ENCODE measurements at regions not wholly inside any gene's neighbourhood (a gene's known extent, or its start where the extent isn't known, plus 50 kb on each side); places are given as distances from the start of the nearest gene placed in this dataset.

GRCh38 chr20:54766483-54766882 is 291.1 kb downstream of the DOK5 start:
- H3K4me1 ChIP-seq, result no peaks in the 10 kb centered on the region
- no peak overlapping the region for H3K27ac ChIP-seq (replicated peaks in 1 of 4)
- H3K27me3 ChIP-seq, result no peaks in the 10 kb centered on the region
- no peak overlapping the region for H3K4me3 ChIP-seq
- intact Hi-C loops (cut with DNase I), result no loop called here
- no peak for DNase-seq (ENCODE audit: extremely low spot score)
- TF ChIP-seq POLR2A (IDR thresholded peaks at IDR 0.05; ENCODE audit: low read depth) (no peak), POLR2AphosphoS5 (IDR thresholded peaks at IDR 0.05) (no peak)
- WGBS, result 61% methylated on average over 2 of the region's 2 CpGs
- no peaks in the 10 kb centered on the region for H3K36me3 ChIP-seq
- no peaks in the 10 kb centered on the region for H3K9me3 ChIP-seq

- WGBS, result 88% methylated on average over 1 of the region's 1 CpG
- intact Hi-C loops (cut with DNase I), result no loop called here
- H3K9me3 ChIP-seq, result no peaks in the 10 kb centered on the region
- H3K4me3 ChIP-seq, result no peak overlapping the region
- H3K4me1 ChIP-seq, result no peaks in the 10 kb centered on the region
- no peaks in the 10 kb centered on the region for H3K27me3 ChIP-seq
- no peak for TF ChIP-seq POLR2AphosphoS5 (IDR thresholded peaks at IDR 0.05)
- TF ChIP-seq POLR2A (IDR thresholded peaks at IDR 0.05; ENCODE audit: low read depth), result no peak
- no peak for TF ChIP-seq EP300 (IDR thresholded peaks at IDR 0.05)
- TF ChIP-seq CTCF (IDR thresholded peaks at IDR 0.05), result no peak
- no peaks in the 10 kb centered on the region for H3K36me3 ChIP-seq
- no peak for DNase-seq (ENCODE audit: extremely low spot score)
- no peak overlapping the region for H3K27ac ChIP-seq (replicated peaks in 1 of 4)
These were observed 288.0 kb downstream of the DOK5 start for GRCh38 chr20:54763366-54763765.

- H3K9me3 ChIP-seq, result no peaks in the 10 kb centered on the region
- WGBS, result 95% methylated on average over 4 of the region's 4 CpGs
- intact Hi-C loops (cut with DNase I), result no loop called here
- H3K36me3 ChIP-seq, result no peaks in the 10 kb centered on the region
- no peaks in the 10 kb centered on the region for H3K27me3 ChIP-seq
- H3K27ac ChIP-seq (replicated peaks in 1 of 4), result no peak overlapping the region
- H3K4me3 ChIP-seq, result no peak overlapping the region
- TF ChIP-seq EP300 (IDR thresholded peaks at IDR 0.05) (no peak), POLR2AphosphoS5 (IDR thresholded peaks at IDR 0.05) (no peak), POLR2A (IDR thresholded peaks at IDR 0.05; ENCODE audit: low read depth) (no peak), CTCF (IDR thresholded peaks at IDR 0.05) (no peak)
- no peak for DNase-seq (ENCODE audit: extremely low spot score)
- no peaks in the 10 kb centered on the region for H3K4me1 ChIP-seq
These were observed 284.2 kb downstream of the DOK5 start for GRCh38 chr20:54759589-54759988.

GRCh38 chr20:54746796-54747195 is 271.4 kb downstream of the DOK5 start:
- H3K4me1 ChIP-seq, result no peaks in the 10 kb centered on the region
- no peaks in the 10 kb centered on the region for H3K27me3 ChIP-seq
- H3K36me3 ChIP-seq, result no peaks in the 10 kb centered on the region
- no peak for DNase-seq (ENCODE audit: extremely low spot score)
- no peak overlapping the region for H3K27ac ChIP-seq (replicated peaks in 1 of 4)
- TF ChIP-seq POLR2A (IDR thresholded peaks at IDR 0.05; ENCODE audit: low read depth), result no peak
- no peak for TF ChIP-seq EP300 (IDR thresholded peaks at IDR 0.05)
- no peak for TF ChIP-seq POLR2AphosphoS5 (IDR thresholded peaks at IDR 0.05)
- no peak for TF ChIP-seq CTCF (IDR thresholded peaks at IDR 0.05)
- H3K4me3 ChIP-seq, result no peak overlapping the region
- 86% methylated on average over 2 of the region's 2 CpGs for WGBS
- peaks cover 0 to 5% (median 0%) of the 10 kb centered on the region in 4 donors for H3K9me3 ChIP-seq
- intact Hi-C loops (cut with DNase I), result no loop called here

- H3K4me1 ChIP-seq, result no peaks in the 10 kb centered on the region
- intact Hi-C loops (cut with DNase I), result no loop called here
These were observed 270.4 kb downstream of the DOK5 start for GRCh38 chr20:54745780-54746179.

More at GRCh38 chr20:54745780-54746179, 270.4 kb downstream of the DOK5 start:
- H3K36me3 ChIP-seq, result no peaks in the 10 kb centered on the region
- H3K4me3 ChIP-seq, result no peak overlapping the region
- H3K9me3 ChIP-seq, result peaks cover 0 to 5% (median 0%) of the 10 kb centered on the region in 4 donors
- DNase-seq (ENCODE audit: extremely low spot score), result no peak
- no peaks in the 10 kb centered on the region for H3K27me3 ChIP-seq
- TF ChIP-seq EP300 (IDR thresholded peaks at IDR 0.05) (no peak), CTCF (IDR thresholded peaks at IDR 0.05) (no peak), POLR2A (IDR thresholded peaks at IDR 0.05; ENCODE audit: low read depth) (no peak)
- 84% methylated on average over 5 of the region's 5 CpGs for WGBS
- H3K27ac ChIP-seq (replicated peaks in 1 of 4), result no peak overlapping the region

All from esophagus muscularis mucosa (tissue), 4 donors.